NK-92 treated with Interleukin-12 subunit alpha and Interleukin-12 subunit beta, amount 100 ng/mL, for 24 hours (cell line): ENCODE measurements at regions not wholly inside any gene's neighbourhood (a gene's known extent, or its start where the extent isn't known, plus 50 kb on each side); places are given as distances from the start of the nearest gene placed in this dataset.

Experiments used
- DNase-seq: peaks from one replicate; lab custom pipeline; 2025; lab: John Stamatoyannopoulos, UW

GRCh38 chr7:119415682-119416081, 857.3 kb upstream of the KCND2 start:
- no peak for DNase-seq

GRCh38 chr7:119421657-119422056, 851.3 kb upstream of the KCND2 start:
- DNase-seq, result no peak

- no peak for DNase-seq
These were observed 836.1 kb upstream of the KCND2 start for GRCh38 chr7:119436882-119437281.

- no peak for DNase-seq
These were observed 834.7 kb upstream of the KCND2 start for GRCh38 chr7:119438315-119438714.

- DNase-seq, result no peak
These were observed 833.8 kb upstream of the KCND2 start for GRCh38 chr7:119439192-119439591.

GRCh38 chr7:119452401-119452800, 820.6 kb upstream of the KCND2 start:
- no peak for DNase-seq

GRCh38 chr7:119465798-119466305, 807.1 kb upstream of the KCND2 start:
- no peak for DNase-seq

GRCh38 chr7:119472408-119473038, 800.5 kb upstream of the KCND2 start:
- no peak for DNase-seq

GRCh38 chr7:119482209-119482608, 790.8 kb upstream of the KCND2 start:
- DNase-seq, result no peak

- no peak for DNase-seq
These were observed 790.3 kb upstream of the KCND2 start for GRCh38 chr7:119482671-119483070.

GRCh38 chr7:119483364-119483763, 789.6 kb upstream of the KCND2 start:
- no peak for DNase-seq

GRCh38 chr7:119514326-119514725, 758.6 kb upstream of the KCND2 start:
- DNase-seq, result no peak

- no peak for DNase-seq
These were observed 757.8 kb upstream of the KCND2 start for GRCh38 chr7:119515214-119515613.

GRCh38 chr7:119515962-119516361, 757.0 kb upstream of the KCND2 start:
- DNase-seq, result no peak

GRCh38 chr7:119522263-119522662, 750.7 kb upstream of the KCND2 start:
- DNase-seq, result no peak

GRCh38 chr7:119522698-119523097, 750.3 kb upstream of the KCND2 start:
- no peak for DNase-seq

- DNase-seq, result no peak
These were observed 727.9 kb upstream of the KCND2 start for GRCh38 chr7:119545118-119545517.

- DNase-seq, result no peak
These were observed 717.2 kb upstream of the KCND2 start for GRCh38 chr7:119555788-119556187.

GRCh38 chr7:119556436-119556835, 716.5 kb upstream of the KCND2 start:
- no peak for DNase-seq

GRCh38 chr7:119561751-119562150, 711.2 kb upstream of the KCND2 start:
- DNase-seq, result no peak

- DNase-seq, result no peak
These were observed 710.1 kb upstream of the KCND2 start for GRCh38 chr7:119562839-119563238.

- DNase-seq, result no peak
These were observed 701.3 kb upstream of the KCND2 start for GRCh38 chr7:119571666-119572065.

- DNase-seq, result no peak
These were observed 700.8 kb upstream of the KCND2 start for GRCh38 chr7:119572132-119572531.

- no peak for DNase-seq
These were observed 700.4 kb upstream of the KCND2 start for GRCh38 chr7:119572541-119572940.
